Type B pancreatic cell (in vitro differentiated cells): ENCODE measurements at regions not wholly inside any gene's neighbourhood (a gene's known extent, or its start where the extent isn't known, plus 50 kb on each side); places are given as distances from the start of the nearest gene placed in this dataset.

ENCODE experiments used
- DNase-seq: peaks from one replicate; pipeline ENCODE4 v3.0.0; 2021; ENCODE audit warnings: mixed read lengths; ENCODE audit not compliant: unreplicated experiment; ENCODE audit errors: extremely low spot score
- H3K27ac Mint-ChIP-seq: 2 replicates; pipeline ENCODE4 v1.8.0; 2021; ENCODE audit warnings: mild to moderate bottlenecking, mixed read lengths
- H3K27me3 Mint-ChIP-seq: 2 replicates; pipeline ENCODE4 v1.8.0; 2021; ENCODE audit warnings: mixed read lengths
- H3K36me3 Mint-ChIP-seq: 2 replicates; pipeline ENCODE4 v1.8.0; 2021; ENCODE audit warnings: mixed read lengths
- H3K4me1 Mint-ChIP-seq: one replicate; pipeline ENCODE4 v1.8.0; 2021; ENCODE audit warnings: mixed read lengths; ENCODE audit not compliant: unreplicated experiment
- H3K4me3 Mint-ChIP-seq: 2 replicates; pipeline ENCODE4 v1.8.0; 2021; ENCODE audit warnings: mild to moderate bottlenecking, mixed read lengths
- H3K9me3 Mint-ChIP-seq: 2 replicates; pipeline ENCODE4 v1.8.0; 2021; ENCODE audit warnings: mixed read lengths
- TF ChIP-seq, protein P1 (sequence below): fragments of 200-600 bp; sonication (generic); conservative IDR thresholded peaks from 2 replicates; pipeline ENCODE4 v1.5.0; 2021; ENCODE audit warnings: antibody characterized with exemption, mild to moderate bottlenecking

- Mint-ChIP-seq H3K4me1 (no peaks in the 10 kb centered on the region), H3K27ac (no peak overlapping the region), H3K36me3 (no peaks in the 10 kb centered on the region), H3K9me3 (peaks cover 5% of the 10 kb centered on the region), H3K4me3 (no peak overlapping the region), H3K27me3 (peaks cover 14% of the 10 kb centered on the region)
- DNase-seq = no peak
- TF ChIP-seq, protein P1, sequence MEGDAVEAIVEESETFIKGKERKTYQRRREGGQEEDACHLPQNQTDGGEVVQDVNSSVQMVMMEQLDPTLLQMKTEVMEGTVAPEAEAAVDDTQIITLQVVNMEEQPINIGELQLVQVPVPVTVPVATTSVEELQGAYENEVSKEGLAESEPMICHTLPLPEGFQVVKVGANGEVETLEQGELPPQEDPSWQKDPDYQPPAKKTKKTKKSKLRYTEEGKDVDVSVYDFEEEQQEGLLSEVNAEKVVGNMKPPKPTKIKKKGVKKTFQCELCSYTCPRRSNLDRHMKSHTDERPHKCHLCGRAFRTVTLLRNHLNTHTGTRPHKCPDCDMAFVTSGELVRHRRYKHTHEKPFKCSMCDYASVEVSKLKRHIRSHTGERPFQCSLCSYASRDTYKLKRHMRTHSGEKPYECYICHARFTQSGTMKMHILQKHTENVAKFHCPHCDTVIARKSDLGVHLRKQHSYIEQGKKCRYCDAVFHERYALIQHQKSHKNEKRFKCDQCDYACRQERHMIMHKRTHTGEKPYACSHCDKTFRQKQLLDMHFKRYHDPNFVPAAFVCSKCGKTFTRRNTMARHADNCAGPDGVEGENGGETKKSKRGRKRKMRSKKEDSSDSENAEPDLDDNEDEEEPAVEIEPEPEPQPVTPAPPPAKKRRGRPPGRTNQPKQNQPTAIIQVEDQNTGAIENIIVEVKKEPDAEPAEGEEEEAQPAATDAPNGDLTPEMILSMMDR = no peak
These were observed 109.9 kb downstream of the AIPL1 start for GRCh38 chr17:6325051-6325450.

- H3K9me3 Mint-ChIP-seq = peaks cover 5% of the 10 kb centered on the region
- no peaks in the 10 kb centered on the region for H3K36me3 Mint-ChIP-seq
- peaks cover 14% of the 10 kb centered on the region for H3K27me3 Mint-ChIP-seq
- no peaks in the 10 kb centered on the region for H3K4me1 Mint-ChIP-seq
- no peak overlapping the region for H3K27ac Mint-ChIP-seq
- no peak for DNase-seq
- TF ChIP-seq, protein P1 = no peak
- no peak overlapping the region for H3K4me3 Mint-ChIP-seq
These were observed 111.1 kb downstream of the AIPL1 start for GRCh38 chr17:6323626-6324356.

- no peaks in the 10 kb centered on the region for H3K36me3 Mint-ChIP-seq
- H3K4me3 Mint-ChIP-seq = no peak overlapping the region
- no peaks in the 10 kb centered on the region for H3K4me1 Mint-ChIP-seq
- no peak for DNase-seq
- peaks cover 11% of the 10 kb centered on the region for H3K27me3 Mint-ChIP-seq
- TF ChIP-seq, protein P1 = no peak
- H3K9me3 Mint-ChIP-seq = no peaks in the 10 kb centered on the region
- H3K27ac Mint-ChIP-seq = no peak overlapping the region
These were observed 112.6 kb downstream of the AIPL1 start for GRCh38 chr17:6322316-6322715.

GRCh38 chr17:6314311-6314710, 120.6 kb downstream of the AIPL1 start:
- Mint-ChIP-seq H3K36me3 (no peaks in the 10 kb centered on the region), H3K27ac (no peak overlapping the region), H3K9me3 (no peaks in the 10 kb centered on the region), H3K27me3 (peaks cover 13% of the 10 kb centered on the region), H3K4me1 (no peaks in the 10 kb centered on the region), H3K4me3 (no peak overlapping the region)
- TF ChIP-seq, protein P1 = no peak
- DNase-seq = no peak

DNA sequence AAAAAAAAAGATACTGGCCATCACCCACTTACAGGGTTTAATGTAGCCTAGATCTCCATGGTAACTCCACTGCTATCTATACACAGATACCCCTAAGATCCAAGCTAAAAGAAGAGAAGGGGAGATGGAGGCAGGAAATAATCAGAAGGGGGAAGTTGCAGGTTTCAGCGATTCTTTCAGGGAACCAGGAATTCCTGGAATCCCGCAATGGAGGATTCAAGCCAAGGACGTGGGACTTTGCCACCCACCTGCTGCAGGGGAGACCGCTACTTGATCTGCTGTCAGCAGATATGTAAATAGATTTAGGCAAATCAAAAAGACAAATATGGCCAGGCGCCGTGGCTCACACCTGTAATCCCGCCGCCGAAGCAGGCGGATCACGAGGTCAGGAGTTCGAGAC, 121.1 kb downstream of the AIPL1 start:
- Mint-ChIP-seq H3K9me3 (no peaks in the 10 kb centered on the region), H3K27me3 (peaks cover 13% of the 10 kb centered on the region)

More for the DNA sequence above, 121.1 kb downstream of the AIPL1 start:
- Mint-ChIP-seq H3K36me3 (no peaks in the 10 kb centered on the region), H3K27ac (no peak overlapping the region), H3K4me3 (no peak overlapping the region), H3K4me1 (no peaks in the 10 kb centered on the region)
- no peak for DNase-seq
- TF ChIP-seq, protein P1 = no peak
